Smooth muscle cell (in vitro differentiated cells): ENCODE measurements at regions not wholly inside any gene's neighbourhood (a gene's known extent, or its start where the extent isn't known, plus 50 kb on each side); places are given as distances from the start of the nearest gene placed in this dataset.

Experiments used
- DNase-seq: peaks from one replicate; lab custom pipeline; 2025; ENCODE audit not compliant: unreplicated experiment; lab: John Stamatoyannopoulos, UW
- H2AFZ ChIP-seq: fragments of 200-600 bp; sonication (generic); 2 replicates; pipeline ENCODE4 v1.6.0; 2016; ENCODE audit warnings: antibody characterized with exemption, low read depth, mild to moderate bottlenecking
- H3F3A ChIP-seq: fragments of 200-600 bp; sonication (generic); 2 replicates; pipeline ENCODE4 v1.6.0; 2017; ENCODE audit warnings: antibody characterized with exemption, low read depth
- H3K27ac ChIP-seq: fragments of 200-600 bp; sonication (generic); 2 replicates; pipeline ENCODE4 v1.5.1; 2016; ENCODE audit warnings: low read depth, mild to moderate bottlenecking
- H3K27me3 ChIP-seq: fragments of 200-600 bp; sonication (generic); 2 replicates; pipeline ENCODE4 v1.6.1; 2016; ENCODE audit warnings: low read depth, mild to moderate bottlenecking
- H3K36me3 ChIP-seq: fragments of 200-600 bp; sonication (generic); 2 replicates; pipeline ENCODE4 v1.5.1; 2016; ENCODE audit warnings: low read depth
- H3K4me1 ChIP-seq: fragments of 200-600 bp; sonication (generic); 2 replicates; pipeline ENCODE4 v1.5.1; 2016; ENCODE audit warnings: low read depth
- H3K4me2 ChIP-seq: fragments of 200-600 bp; sonication (generic); 2 replicates; pipeline ENCODE4 v1.6.0; 2016; ENCODE audit warnings: mild to moderate bottlenecking
- H3K4me3 ChIP-seq: fragments of 200-600 bp; sonication (generic); 2 replicates; pipeline ENCODE4 v1.5.1; 2016; ENCODE audit warnings: mild to moderate bottlenecking
- H3K79me2 ChIP-seq: fragments of 200-600 bp; sonication (generic); 2 replicates; pipeline ENCODE4 v1.6.0; 2016; ENCODE audit warnings: low read depth, mild to moderate bottlenecking
- H3K9ac ChIP-seq: fragments of 200-600 bp; sonication (generic); 2 replicates; pipeline ENCODE4 v1.6.0; 2016; ENCODE audit warnings: low read depth
- H3K9me3 ChIP-seq: fragments of 200-600 bp; sonication (generic); replicated peaks from 2 replicates; pipeline ENCODE4 v1.5.1; 2016; ENCODE audit warnings: low read depth
- H4K20me1 ChIP-seq: fragments of 200-600 bp; sonication (generic); 2 replicates; pipeline ENCODE4 v1.6.0; 2016; ENCODE audit warnings: low read depth
- WGBS: methylation state at CpG from one replicate; pipeline ENCODE4 v1.1.7; 2016; ENCODE audit warnings: low lambda C conversion rate; 5-methylcytosine and 5-hydroxymethylcytosine counted together
- TF ChIP-seq, protein P1 (sequence below): fragments of 200-600 bp; sonication (generic); IDR thresholded peaks from 2 replicates; pipeline ENCODE4 v1.5.1; 2017; ENCODE audit warnings: borderline replicate concordance, mild to moderate bottlenecking, antibody characterized with exemption; ENCODE audit not compliant: insufficient read depth, poor library complexity, severe bottlenecking

- Histone ChIP-seq H3F3A (no peaks in the 10 kb centered on the region), H3K4me2 (no peak overlapping the region), H3K79me2 (no peaks in the 10 kb centered on the region), H3K4me3 (no peak overlapping the region), H3K27me3 (no peaks in the 10 kb centered on the region), H3K9ac (no peak overlapping the region), H3K4me1 (no peaks in the 10 kb centered on the region), H3K9me3 (no peaks in the 10 kb centered on the region), H4K20me1 (no peaks in the 10 kb centered on the region), H3K36me3 (no peaks in the 10 kb centered on the region), H3K27ac (no peak overlapping the region), H2AFZ (no peak overlapping the region)
- no peak for DNase-seq
- TF ChIP-seq, protein P1, sequence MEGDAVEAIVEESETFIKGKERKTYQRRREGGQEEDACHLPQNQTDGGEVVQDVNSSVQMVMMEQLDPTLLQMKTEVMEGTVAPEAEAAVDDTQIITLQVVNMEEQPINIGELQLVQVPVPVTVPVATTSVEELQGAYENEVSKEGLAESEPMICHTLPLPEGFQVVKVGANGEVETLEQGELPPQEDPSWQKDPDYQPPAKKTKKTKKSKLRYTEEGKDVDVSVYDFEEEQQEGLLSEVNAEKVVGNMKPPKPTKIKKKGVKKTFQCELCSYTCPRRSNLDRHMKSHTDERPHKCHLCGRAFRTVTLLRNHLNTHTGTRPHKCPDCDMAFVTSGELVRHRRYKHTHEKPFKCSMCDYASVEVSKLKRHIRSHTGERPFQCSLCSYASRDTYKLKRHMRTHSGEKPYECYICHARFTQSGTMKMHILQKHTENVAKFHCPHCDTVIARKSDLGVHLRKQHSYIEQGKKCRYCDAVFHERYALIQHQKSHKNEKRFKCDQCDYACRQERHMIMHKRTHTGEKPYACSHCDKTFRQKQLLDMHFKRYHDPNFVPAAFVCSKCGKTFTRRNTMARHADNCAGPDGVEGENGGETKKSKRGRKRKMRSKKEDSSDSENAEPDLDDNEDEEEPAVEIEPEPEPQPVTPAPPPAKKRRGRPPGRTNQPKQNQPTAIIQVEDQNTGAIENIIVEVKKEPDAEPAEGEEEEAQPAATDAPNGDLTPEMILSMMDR, result no peak
- WGBS, result 89% methylated on average over 2 of the region's 2 CpGs
These were observed 136.3 kb downstream of the FOXG1 start for GRCh38 chr14:28902930-28903329.

DNA sequence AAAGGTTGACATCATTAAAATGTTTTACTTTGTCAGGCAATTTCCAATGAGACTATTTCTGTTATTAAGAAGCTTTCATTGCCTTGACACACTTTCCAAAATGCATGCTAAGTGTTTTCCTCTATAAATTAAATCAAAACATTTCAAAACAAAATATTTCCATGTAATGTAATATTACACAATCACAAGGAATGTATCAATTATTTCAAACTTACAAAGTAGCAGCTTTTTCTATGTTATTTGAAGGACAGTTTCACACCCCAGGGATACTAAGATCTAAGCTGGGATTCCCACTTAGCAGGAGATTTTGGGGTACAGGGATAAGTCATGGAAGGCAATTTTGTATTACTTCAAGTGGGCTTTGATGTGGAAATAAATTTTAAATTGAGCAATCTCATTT is 144.9 kb downstream of the FOXG1 start:
- Histone ChIP-seq H3K27me3 (peaks cover 4% of the 10 kb centered on the region), H3K9me3 (no peaks in the 10 kb centered on the region), H3K36me3 (no peaks in the 10 kb centered on the region), H3K4me3 (no peak overlapping the region), H4K20me1 (no peaks in the 10 kb centered on the region), H3K4me1 (no peaks in the 10 kb centered on the region), H2AFZ (no peak overlapping the region), H3K4me2 (no peak overlapping the region), H3K27ac (no peak overlapping the region), H3K79me2 (no peaks in the 10 kb centered on the region), H3K9ac (no peak overlapping the region), H3F3A (no peaks in the 10 kb centered on the region)
- TF ChIP-seq, protein P1, result no peak
- no peak for DNase-seq

DNA sequence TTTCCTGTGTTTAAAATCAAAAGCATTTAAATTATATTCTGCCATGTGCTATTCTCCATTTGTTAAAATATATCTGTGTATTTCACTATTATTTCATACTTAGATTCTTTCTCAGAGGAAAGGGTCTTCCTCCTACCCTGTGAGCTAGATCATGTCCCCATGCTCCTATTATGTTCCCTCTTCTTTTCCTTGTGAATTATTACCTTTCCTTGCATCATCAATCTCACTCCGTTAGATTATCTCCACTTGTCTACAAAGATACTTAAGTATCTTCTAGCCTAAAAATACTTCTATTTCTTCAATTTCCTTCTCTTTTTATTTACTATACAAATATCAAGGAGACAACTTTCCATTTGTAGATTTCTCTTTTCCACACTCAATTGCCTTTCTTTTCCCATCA is 146.5 kb downstream of the FOXG1 start:
- Histone ChIP-seq H3K4me2 (no peak overlapping the region), H3K4me3 (no peak overlapping the region), H2AFZ (no peak overlapping the region), H3F3A (no peaks in the 10 kb centered on the region), H3K9me3 (no peaks in the 10 kb centered on the region), H3K36me3 (no peaks in the 10 kb centered on the region), H4K20me1 (no peaks in the 10 kb centered on the region), H3K27me3 (peaks cover 4% of the 10 kb centered on the region), H3K79me2 (no peaks in the 10 kb centered on the region), H3K4me1 (no peaks in the 10 kb centered on the region), H3K9ac (no peak overlapping the region), H3K27ac (no peak overlapping the region)
- TF ChIP-seq, protein P1, result no peak
- no peak for DNase-seq
- 89% methylated on average over 1 of the region's 1 CpG for WGBS

- WGBS, result 69% methylated on average over 1 of the region's 1 CpG
These were observed 159.5 kb downstream of the FOXG1 start for GRCh38 chr14:28926122-28926521.

More at GRCh38 chr14:28926122-28926521, 159.5 kb downstream of the FOXG1 start:
- no peak overlapping the region for H3K9ac ChIP-seq
- H3K27ac ChIP-seq, result no peak overlapping the region
- no peaks in the 10 kb centered on the region for H3K9me3 ChIP-seq
- H2AFZ ChIP-seq, result no peak overlapping the region
- H3K4me2 ChIP-seq, result no peak overlapping the region
- H3K27me3 ChIP-seq, result no peaks in the 10 kb centered on the region
- no peaks in the 10 kb centered on the region for H3K79me2 ChIP-seq
- no peak for DNase-seq
- H3F3A ChIP-seq, result no peaks in the 10 kb centered on the region
- H3K36me3 ChIP-seq, result no peaks in the 10 kb centered on the region
- no peaks in the 10 kb centered on the region for H4K20me1 ChIP-seq
- TF ChIP-seq, protein P1, result no peak
- no peaks in the 10 kb centered on the region for H3K4me1 ChIP-seq
- no peak overlapping the region for H3K4me3 ChIP-seq
